OCI-LY7 (cell line): ENCODE measurements at regions not wholly inside any gene's neighbourhood (a gene's known extent, or its start where the extent isn't known, plus 50 kb on each side); places are given as distances from the start of the nearest gene placed in this dataset.
A peak's percentile ranks its signal among the peaks of the same experiment; 100 is the strongest.

Experiments
- BruUV-seq: library from RNA; stranded (reverse); fragments of 400-500 nt; replicated peaks from 2 replicates; lab custom pipeline; 2021; lab: Mats Ljungman, UMichigan
- CTCF ChIA-PET: fragments of 300-600 bp; sonication (Branson Sonifier 250); formaldehyde crosslinking; loops from one replicate; lab custom pipeline; 2022; ENCODE audit warnings: antibody characterized with exemption; ENCODE audit not compliant: unreplicated experiment; lab: Charles Lee
- POLR2A ChIA-PET: fragments of 300-600 bp; sonication (Branson Sonifier 250); formaldehyde crosslinking; loops from one replicate; lab custom pipeline; 2022; ENCODE audit warnings: antibody characterized with exemption; lab: Charles Lee
- DNase-seq: peaks from one replicate; pipeline ENCODE4 v3.0.0-alpha.2; 2015; ENCODE audit warnings: low spot score
- H2AFZ ChIP-seq: fragments of 200-600 bp; sonication (generic), shearing (Covaris generic); 2 replicates; pipeline ENCODE4 v1.6.1; 2014; ENCODE audit warnings: mild to moderate bottlenecking, antibody characterized with exemption, low read length, moderate library complexity
- H3K27ac ChIP-seq: fragments of 200-600 bp; sonication (generic); 2 replicates; pipeline ENCODE4 v1.5.1; 2014; ENCODE audit warnings: mixed run types, low read depth, mild to moderate bottlenecking, moderate library complexity, low read length, inconsistent platforms; ENCODE audit not compliant: poor library complexity, severe bottlenecking
- H3K36me3 ChIP-seq: fragments of 200-600 bp; sonication (generic); 2 replicates; pipeline ENCODE4 v1.6.1; 2014; ENCODE audit warnings: mild to moderate bottlenecking, antibody characterized with exemption, low read length, moderate library complexity, mixed read lengths; ENCODE audit not compliant: insufficient read depth
- H3K4me1 ChIP-seq: fragments of 200-600 bp; sonication (generic); 2 replicates; pipeline ENCODE4 v1.5.1; 2014; ENCODE audit warnings: mild to moderate bottlenecking, low read length; ENCODE audit not compliant: insufficient read depth, poor library complexity, severe bottlenecking
- H3K4me2 ChIP-seq: fragments of 200-600 bp; sonication (generic); 2 replicates; pipeline ENCODE4 v1.6.1; 2014; ENCODE audit warnings: mild to moderate bottlenecking, low read length
- H3K4me3 ChIP-seq: fragments of 200-600 bp; sonication (generic); 2 replicates; pipeline ENCODE4 v1.5.1; 2014; ENCODE audit warnings: mild to moderate bottlenecking, low read depth, low read length; ENCODE audit not compliant: poor library complexity, severe bottlenecking
- H3K79me2 ChIP-seq: fragments of 200-600 bp; sonication (generic); 2 replicates; pipeline ENCODE4 v1.6.1; 2016; ENCODE audit warnings: low read depth, mild to moderate bottlenecking, low read length, moderate library complexity, mixed read lengths; ENCODE audit not compliant: insufficient read depth
- H3K9me2 ChIP-seq: fragments of 200-600 bp; sonication (generic); 2 replicates; pipeline ENCODE4 v1.6.1; 2016; ENCODE audit warnings: mild to moderate bottlenecking, low read length, mixed read lengths; ENCODE audit not compliant: insufficient read depth
- H3K9me3 ChIP-seq: fragments of 200-600 bp; sonication (generic); 2 replicates; pipeline ENCODE4 v1.6.1; 2014; ENCODE audit warnings: mild to moderate bottlenecking, mixed run types, low read length, mixed read lengths
- H4K20me1 ChIP-seq: fragments of 200-600 bp; sonication (generic); 2 replicates; pipeline ENCODE4 v1.6.1; 2014; ENCODE audit warnings: mild to moderate bottlenecking, antibody characterized with exemption, low read length, moderate library complexity, mixed read lengths; ENCODE audit not compliant: insufficient read depth
- EZH2phosphoT487 ChIP-seq: fragments of 200-600 bp; sonication (generic); IDR thresholded peaks from 2 replicates; pipeline ENCODE4 v1.6.1; 2018; ENCODE audit warnings: low read depth, borderline replicate concordance, mild to moderate bottlenecking, mixed run types, antibody characterized with exemption, low read length, moderate library complexity, mixed read lengths
- intact Hi-C: fragments of 100-400 bp; cut with micrococcal nuclease; formaldehyde crosslinking; loops from one replicate; pipeline ENCODE4 v1.10.0; 2022; ENCODE audit not compliant: unreplicated experiment
- TF ChIP-seq, protein P1 (sequence below): fragments of 200-600 bp; sonication (generic); conservative IDR thresholded peaks from 2 replicates; pipeline ENCODE4 v1.5.1; 2014; ENCODE audit warnings: mild to moderate bottlenecking, antibody characterized with exemption, low read length, moderate library complexity, mixed read lengths

DNA sequence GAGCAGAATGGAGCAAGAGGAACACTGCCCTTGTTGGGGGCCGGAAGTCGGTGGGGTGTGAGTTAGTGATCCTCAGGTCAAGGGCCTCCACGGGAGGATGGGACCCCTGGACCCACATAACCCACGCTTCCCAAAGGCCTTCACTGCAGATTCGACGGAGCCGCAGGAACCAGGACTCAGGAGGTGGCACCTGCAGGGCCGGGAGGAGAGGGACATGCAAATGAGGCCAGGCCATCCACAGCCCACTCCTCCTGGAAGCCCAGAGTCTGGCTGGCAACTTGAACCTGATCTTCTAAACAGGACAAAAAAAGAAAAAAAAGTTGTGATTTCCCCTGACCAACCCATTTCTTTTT lies 299.9 kb downstream of the SOX9 start:
- ChIA-PET POLR2A (no interaction called here), CTCF (no interaction called here)
- no peaks in the 10 kb centered on the region for H3K9me2 ChIP-seq
- no peak for DNase-seq
- no peak overlapping the region for H3K27ac ChIP-seq
- H3K4me3 ChIP-seq = no peak overlapping the region
- no peaks in the 10 kb centered on the region for H4K20me1 ChIP-seq
- H3K9me3 ChIP-seq = peaks cover 15% of the 10 kb centered on the region; the same call in 1 of the 2 replicates
- TF ChIP-seq EZH2phosphoT487 = no peak
- TF ChIP-seq, protein P1, sequence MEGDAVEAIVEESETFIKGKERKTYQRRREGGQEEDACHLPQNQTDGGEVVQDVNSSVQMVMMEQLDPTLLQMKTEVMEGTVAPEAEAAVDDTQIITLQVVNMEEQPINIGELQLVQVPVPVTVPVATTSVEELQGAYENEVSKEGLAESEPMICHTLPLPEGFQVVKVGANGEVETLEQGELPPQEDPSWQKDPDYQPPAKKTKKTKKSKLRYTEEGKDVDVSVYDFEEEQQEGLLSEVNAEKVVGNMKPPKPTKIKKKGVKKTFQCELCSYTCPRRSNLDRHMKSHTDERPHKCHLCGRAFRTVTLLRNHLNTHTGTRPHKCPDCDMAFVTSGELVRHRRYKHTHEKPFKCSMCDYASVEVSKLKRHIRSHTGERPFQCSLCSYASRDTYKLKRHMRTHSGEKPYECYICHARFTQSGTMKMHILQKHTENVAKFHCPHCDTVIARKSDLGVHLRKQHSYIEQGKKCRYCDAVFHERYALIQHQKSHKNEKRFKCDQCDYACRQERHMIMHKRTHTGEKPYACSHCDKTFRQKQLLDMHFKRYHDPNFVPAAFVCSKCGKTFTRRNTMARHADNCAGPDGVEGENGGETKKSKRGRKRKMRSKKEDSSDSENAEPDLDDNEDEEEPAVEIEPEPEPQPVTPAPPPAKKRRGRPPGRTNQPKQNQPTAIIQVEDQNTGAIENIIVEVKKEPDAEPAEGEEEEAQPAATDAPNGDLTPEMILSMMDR = no peak
- peaks cover 4% of the 10 kb centered on the region for H3K4me1 ChIP-seq
- no peak overlapping the region for H3K4me2 ChIP-seq
- intact Hi-C loops = no loop called here
- H3K79me2 ChIP-seq = no peaks in the 10 kb centered on the region
- no peaks in the 10 kb centered on the region for H3K36me3 ChIP-seq
- H2AFZ ChIP-seq = no peak overlapping the region
- no TSS peak for BruUV-seq

DNA sequence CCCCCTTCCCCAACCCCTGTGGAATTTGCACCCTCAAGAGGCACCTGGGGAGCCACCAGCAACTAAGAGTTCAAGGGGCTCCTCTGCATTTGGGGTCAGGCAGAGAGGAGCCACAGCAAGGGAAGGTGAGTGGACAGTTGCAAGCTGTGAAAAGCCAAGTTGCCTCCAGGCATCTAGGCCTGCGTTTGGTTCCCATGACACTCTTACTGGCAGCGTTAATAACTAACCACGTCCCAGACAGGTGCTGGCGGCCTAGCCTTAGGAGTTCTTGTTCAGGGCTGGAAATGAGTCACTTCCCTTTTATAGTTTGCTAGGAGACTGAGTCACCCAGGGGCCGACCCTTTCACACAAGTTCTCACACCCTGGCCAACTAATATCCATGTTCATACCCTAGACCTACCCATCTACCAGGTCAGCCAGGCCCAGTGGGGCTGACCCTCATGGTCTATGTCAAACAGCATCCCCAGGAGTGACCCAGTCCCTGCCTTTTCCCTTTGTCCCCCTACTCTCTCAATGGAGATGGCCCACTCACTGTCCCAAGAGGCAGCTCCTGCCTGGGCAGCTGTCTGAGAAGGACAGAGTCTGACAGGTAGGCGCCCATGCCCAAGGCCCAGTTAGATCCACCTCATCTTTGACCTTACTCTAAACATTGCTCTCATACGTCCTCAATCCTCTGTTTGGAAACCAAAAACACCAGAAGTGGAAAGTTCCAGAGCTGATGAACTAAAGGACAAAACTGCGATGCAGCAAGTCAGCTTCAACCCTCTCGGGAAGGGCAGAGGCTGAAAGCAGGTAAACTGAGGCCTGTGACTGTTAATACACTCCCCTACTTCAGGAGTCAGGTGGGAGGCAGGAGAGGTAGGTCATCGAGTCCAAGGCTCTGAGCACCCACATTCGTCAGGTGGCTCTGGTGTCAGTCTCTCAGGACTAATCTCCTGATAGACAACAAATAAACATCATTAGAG lies 300.6 kb downstream of the SOX9 start:
- no peaks in the 10 kb centered on the region for H3K9me2 ChIP-seq
- no peak overlapping the region for H2AFZ ChIP-seq
- H4K20me1 ChIP-seq = no peaks in the 10 kb centered on the region
- peak; percentile 4 for DNase-seq
- H3K4me2 ChIP-seq = no peak overlapping the region
- H3K4me1 ChIP-seq = peaks cover 4% of the 10 kb centered on the region
- POLR2A ChIA-PET = interaction anchor here (0.7 kb wide), 1 partner anchor 237 kb away, joined by 3 read pairs; no protein-coding TSS in a partner anchor
- CTCF ChIA-PET = no interaction called here
- H3K9me3 ChIP-seq = peaks cover 15% of the 10 kb centered on the region; the same call in 1 of the 2 replicates
- no peaks in the 10 kb centered on the region for H3K79me2 ChIP-seq
- TF ChIP-seq, protein P1 = no peak
- TF ChIP-seq EZH2phosphoT487 = no peak
- H3K27ac ChIP-seq = no peak overlapping the region
- intact Hi-C loops = no loop called here
- H3K36me3 ChIP-seq = no peaks in the 10 kb centered on the region
- H3K4me3 ChIP-seq = no peak overlapping the region
- no TSS peak for BruUV-seq

DNA sequence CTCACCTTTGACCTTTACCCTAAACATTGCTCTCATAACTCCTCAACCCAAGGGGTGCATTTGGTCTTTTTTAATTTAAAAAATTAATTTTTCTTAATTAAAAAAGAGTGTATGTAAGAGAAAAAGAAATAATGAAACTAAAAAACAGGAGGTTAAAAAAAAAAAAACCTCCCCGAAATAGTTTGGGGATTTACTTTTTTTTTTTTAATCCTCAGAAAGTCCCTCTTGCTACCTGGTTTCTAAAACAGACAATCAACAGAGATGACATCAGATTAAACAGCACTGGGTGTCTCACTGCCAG lies 301.3 kb downstream of the SOX9 start:
- H3K9me3 ChIP-seq = peaks cover 12% of the 10 kb centered on the region; the same call in 1 of the 2 replicates
- ChIA-PET CTCF (no interaction called here), POLR2A (interaction anchor here (0.7 to 0.9 kb wide), 2 partner anchors 20 to 236 kb away, joined by 3 read pairs; no protein-coding TSS in a partner anchor)
- no peak overlapping the region for H2AFZ ChIP-seq
- no peak for TF ChIP-seq EZH2phosphoT487
- TF ChIP-seq, protein P1 = no peak
- H3K4me3 ChIP-seq = no peak overlapping the region
- intact Hi-C loops = no loop called here
- no peaks in the 10 kb centered on the region for H3K36me3 ChIP-seq
- no peaks in the 10 kb centered on the region for H3K79me2 ChIP-seq
- H3K27ac ChIP-seq = no peak overlapping the region
- DNase-seq = no peak
- no TSS peak for BruUV-seq
- H3K9me2 ChIP-seq = no peaks in the 10 kb centered on the region
- no peaks in the 10 kb centered on the region for H4K20me1 ChIP-seq
- H3K4me2 ChIP-seq = no peak overlapping the region
- peaks cover 4% of the 10 kb centered on the region for H3K4me1 ChIP-seq
